CD1c-positive myeloid dendritic cell (primary cell): ENCODE measurements at regions not wholly inside any gene's neighbourhood (a gene's known extent, or its start where the extent isn't known, plus 50 kb on each side); places are given as distances from the start of the nearest gene placed in this dataset.
"Not testable (repeated sequence)": the region's sequence is repeated elsewhere in the genome, so short reads cannot be mapped to it uniquely, and the experiment has no call there.

Experiments
- DNase-seq: peaks from one replicate; pipeline ENCODE4 v3.0.0-alpha.2; 2016; ENCODE audit errors: extremely low spot score

DNA sequence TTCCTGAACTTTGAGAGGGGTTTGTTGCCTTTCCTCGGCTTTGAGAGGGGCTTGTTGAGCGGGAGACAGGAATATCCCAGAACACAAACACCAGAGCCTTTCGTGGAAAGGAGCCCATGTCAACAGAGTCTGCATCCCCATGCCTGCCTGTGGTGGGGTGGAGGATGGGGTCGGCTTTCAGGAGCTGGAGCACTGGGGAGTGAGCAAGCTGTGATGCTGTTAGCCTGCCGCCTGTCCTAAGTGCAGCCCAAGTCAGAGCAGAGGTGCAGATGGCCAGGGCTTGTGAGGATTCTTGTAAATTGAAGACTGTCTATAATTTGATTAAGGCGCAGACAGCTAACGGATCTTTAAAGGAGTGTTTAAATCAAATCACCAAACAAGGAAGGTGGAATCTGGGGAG lies 103.3 kb upstream of the ANK2 start:
- no peak for DNase-seq

DNA sequence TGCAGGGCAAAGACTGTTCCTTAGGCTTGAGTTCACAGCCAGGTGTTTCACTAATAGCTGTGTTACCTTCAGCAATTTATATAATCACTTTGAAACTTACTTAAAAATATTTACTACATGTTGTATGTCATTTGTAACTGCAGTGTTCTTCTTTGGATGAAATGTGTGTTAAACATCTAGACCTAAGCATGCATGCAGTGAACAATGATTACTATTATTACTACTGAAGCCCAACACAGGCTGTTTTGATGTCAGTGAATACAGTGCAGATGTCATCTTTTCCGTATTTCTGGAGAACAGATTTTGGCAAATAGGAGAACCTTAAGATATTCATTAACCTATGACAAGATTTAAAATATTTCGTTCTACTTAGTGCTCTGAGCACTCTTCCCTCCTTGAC lies 101.8 kb upstream of the ANK2 start:
- DNase-seq = no peak

GRCh38 chr4:112951362-112952312 lies 97.8 kb upstream of the ANK2 start:
- no peak for DNase-seq

- DNase-seq = no peak
These were observed 97.1 kb upstream of the ANK2 start for GRCh38 chr4:112952313-112952700.

- DNase-seq = no peak
These were observed 96.2 kb upstream of the ANK2 start for GRCh38 chr4:112953262-112953661.

DNA sequence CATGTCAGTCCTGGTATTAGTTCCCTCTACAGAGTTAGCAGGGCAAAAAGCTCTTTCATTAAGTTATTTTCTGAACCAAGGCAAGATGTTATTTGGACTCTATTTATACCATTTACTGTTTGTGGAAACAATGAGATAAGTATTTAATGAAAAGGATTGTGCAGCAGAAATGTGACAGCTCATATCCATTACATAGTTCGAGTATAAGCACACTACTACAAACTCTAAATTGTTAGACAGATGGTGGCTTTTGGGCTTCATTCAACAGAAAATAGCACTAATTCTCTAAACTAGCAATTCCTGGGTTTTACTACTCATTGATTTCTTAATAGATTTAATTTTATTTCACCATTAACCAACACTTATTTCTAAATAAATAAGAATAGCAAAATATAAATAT lies 95.2 kb upstream of the ANK2 start:
- no peak for DNase-seq

GRCh38 chr4:112956484-112956896 lies 93.0 kb upstream of the ANK2 start:
- DNase-seq = no peak

DNA sequence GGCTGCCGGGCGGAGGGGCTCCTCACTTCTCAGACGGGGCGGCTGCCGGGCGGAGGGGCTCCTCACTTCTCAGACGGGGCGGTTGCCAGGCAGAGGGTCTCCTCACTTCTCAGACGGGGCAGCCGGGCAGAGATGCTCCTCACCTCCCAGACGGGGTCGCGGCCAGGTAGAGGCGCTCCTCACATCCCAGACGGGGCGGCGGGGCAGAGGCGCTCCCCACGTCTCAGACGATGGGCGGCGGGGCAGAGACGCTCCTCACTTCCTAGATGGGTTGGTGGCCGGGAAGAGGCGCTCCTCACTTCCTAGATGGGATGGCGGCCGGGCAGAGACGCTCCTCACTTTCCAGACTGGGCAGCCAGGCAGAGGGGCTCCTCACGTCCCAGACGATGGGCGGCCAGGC lies 91.7 kb upstream of the ANK2 start:
- DNase-seq = not testable (repeated sequence)

- DNase-seq = no peak
These were observed 82.6 kb upstream of the ANK2 start for GRCh38 chr4:112966701-112967488.

DNA sequence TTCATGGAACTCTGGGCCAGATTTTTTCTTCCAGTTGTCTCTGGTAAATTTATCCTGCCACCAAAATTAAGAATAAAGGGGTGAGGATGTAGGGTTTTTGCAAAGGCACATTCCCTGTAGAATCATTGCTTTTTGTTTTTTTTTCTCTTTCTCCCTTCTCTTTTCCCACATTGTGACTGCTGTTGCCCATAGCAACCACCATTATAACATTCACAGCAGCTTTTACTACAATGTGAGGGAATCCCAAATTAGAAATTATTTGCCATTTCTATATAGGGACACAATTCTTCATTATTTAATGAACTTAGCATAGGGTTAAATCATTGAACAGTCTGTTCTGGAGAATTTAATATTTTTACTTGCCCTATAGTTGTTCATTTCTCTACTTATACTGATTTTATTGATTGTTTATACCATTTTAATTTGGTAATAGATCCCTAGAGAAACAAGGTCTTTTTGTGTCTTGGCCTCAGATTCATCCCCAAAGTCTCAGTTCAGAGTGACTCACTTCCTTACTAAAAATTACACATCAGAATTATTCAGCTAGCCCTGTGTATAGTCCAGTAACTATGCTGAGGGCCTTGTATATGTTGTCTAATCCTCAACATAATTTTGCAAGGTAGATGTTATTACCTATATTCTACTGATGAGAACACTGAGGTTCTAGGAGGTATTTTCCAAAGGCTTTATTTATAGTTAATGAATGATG lies 80.8 kb upstream of the ANK2 start:
- no peak for DNase-seq

GRCh38 chr4:112970903-112971302 lies 78.5 kb upstream of the ANK2 start:
- DNase-seq = no peak

DNA sequence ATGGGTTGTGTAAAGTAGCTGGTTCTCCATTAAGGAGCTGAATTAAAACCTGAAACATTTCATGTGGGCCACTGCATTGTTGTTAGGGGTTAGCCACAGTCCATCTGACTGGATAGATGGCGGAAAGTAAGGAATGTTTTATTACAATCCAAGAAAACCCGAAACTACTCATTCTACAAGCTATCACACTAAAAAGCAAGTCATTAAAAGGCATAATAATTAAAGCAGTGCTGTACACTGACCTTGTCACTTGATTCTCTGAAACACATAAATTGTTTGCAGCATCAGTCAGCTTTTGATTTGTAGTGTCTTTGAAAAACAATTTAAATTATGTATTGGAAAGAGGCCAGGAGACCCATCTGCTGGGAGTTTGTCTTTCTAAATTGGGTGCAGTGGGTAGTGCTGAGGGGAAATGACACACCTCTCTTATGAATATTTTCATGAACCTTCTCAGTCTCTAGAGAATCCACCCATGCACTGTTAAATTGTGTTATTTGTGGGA lies 75.7 kb upstream of the ANK2 start:
- no peak for DNase-seq

GRCh38 chr4:112975567-112976355 lies 73.7 kb upstream of the ANK2 start:
- DNase-seq = no peak

GRCh38 chr4:112978691-112979472 lies 70.6 kb upstream of the ANK2 start:
- no peak for DNase-seq

- DNase-seq = no peak
These were observed 69.5 kb upstream of the ANK2 start for GRCh38 chr4:112979881-112980421.

- no peak for DNase-seq
These were observed 66.8 kb upstream of the ANK2 start for GRCh38 chr4:112982680-112983079.

DNA sequence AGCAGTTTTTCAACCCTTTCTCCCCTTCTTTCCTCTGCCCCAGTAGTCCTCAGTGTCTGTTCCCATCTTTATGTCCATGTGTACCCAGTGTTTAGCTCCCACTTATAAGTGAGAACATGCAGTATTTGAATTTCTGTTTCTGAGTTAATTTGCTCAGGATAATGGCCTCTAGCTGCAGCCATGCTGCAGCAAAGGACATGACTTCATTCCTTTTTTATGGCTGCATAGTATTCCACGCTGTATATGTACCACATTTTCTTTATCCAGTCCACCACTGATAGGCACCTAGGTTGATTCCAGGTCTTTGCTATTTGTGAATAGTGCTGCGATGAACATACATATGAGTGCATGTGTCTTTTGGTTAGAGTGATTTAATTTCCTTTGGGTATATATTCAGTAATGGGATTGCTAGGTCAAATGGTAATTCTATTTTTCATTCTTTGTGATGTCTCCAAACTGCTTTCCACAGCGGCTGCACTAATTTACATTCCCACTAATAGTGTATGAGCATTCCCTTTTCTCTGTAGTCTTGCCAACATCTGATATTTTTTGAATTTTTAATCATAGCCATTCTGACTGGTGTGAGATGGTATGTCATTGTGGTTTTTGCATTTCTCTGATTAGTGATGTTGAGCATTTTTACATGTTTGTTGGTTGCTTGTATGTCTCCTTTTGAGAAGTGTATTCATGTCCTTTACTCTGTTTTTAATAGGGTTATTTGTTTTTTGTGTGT lies 54.6 kb upstream of the ANK2 start:
- DNase-seq = no peak
